Endothelial cell of umbilical vein (primary cell): ENCODE measurements at regions not wholly inside any gene's neighbourhood (a gene's known extent, or its start where the extent isn't known, plus 50 kb on each side); places are given as distances from the start of the nearest gene placed in this dataset.

Experiments
- BruUV-seq: library from RNA; stranded (reverse); fragments of 400-500 nt; replicated peaks from 2 replicates; lab custom pipeline; 2021; lab: Mats Ljungman, UMichigan
- CTCF ChIA-PET: fragments of 300-600, 350-600 bp; sonication (Branson Sonifier 250); formaldehyde crosslinking; loops from one replicate; lab custom pipeline; 2021; ENCODE audit warnings: antibody characterized with exemption, inconsistent platforms; lab: Charles Lee
- POLR2A ChIA-PET: fragments of 300-600, 350-600 bp; sonication (Branson Sonifier 250); formaldehyde crosslinking; loops from one replicate; lab custom pipeline; 2021; ENCODE audit warnings: antibody characterized with exemption, inconsistent platforms; lab: Charles Lee
- DNase-seq: peaks from one replicate; pipeline ENCODE4 v3.0.0-alpha.2; 2011; ENCODE audit warnings: low read depth, low spot score
- FAIRE-seq: peaks from 2 replicates; lab custom pipeline; 2011; peaks lifted over from hg19 to GRCh38; lab: Jason Lieb, UNC
- H2AFZ ChIP-seq: 2 replicates; pipeline ENCODE4 v1.6.0; 2012; ENCODE audit warnings: low read depth, low read length, control low read depth, inconsistent platforms
- H3K27ac ChIP-seq: 2 replicates; pipeline ENCODE4 v1.5.1; 2011; ENCODE audit warnings: low read depth, mild to moderate bottlenecking, control low read depth, low read length, moderate library complexity; ENCODE audit not compliant: insufficient read depth
- H3K27me3 ChIP-seq, 2 experiments: 2 replicates each; pipeline versions ENCODE4 v1.6.0 to v1.6.1; 2011; ENCODE audit warnings: low read length in 2 of 2, mixed read lengths in 1 of 2; ENCODE audit not compliant: control insufficient read depth in 2 of 2, insufficient read depth in 2 of 2
- H3K36me3 ChIP-seq, 2 experiments: 2 replicates in 1 of 2; 3 replicates in 1 of 2; pipeline ENCODE4 v1.5.1; 2011; ENCODE audit warnings: low read length in 2 of 2, mild to moderate bottlenecking in 1 of 2, moderate library complexity in 1 of 2; ENCODE audit not compliant: control insufficient read depth in 2 of 2, insufficient read depth in 2 of 2; ENCODE audit errors: extremely low read depth in 1 of 2
- H3K4me1 ChIP-seq: 3 replicates; pipeline ENCODE4 v1.5.1; 2011; ENCODE audit warnings: mild to moderate bottlenecking, low read length; ENCODE audit not compliant: control insufficient read depth, insufficient read depth; ENCODE audit errors: extremely low read depth
- H3K4me2 ChIP-seq: 2 replicates; pipeline ENCODE4 v1.6.1; 2011; ENCODE audit warnings: low read length, control low read depth, mixed read lengths; ENCODE audit not compliant: insufficient read depth
- H3K4me3 ChIP-seq, 3 experiments: fragments of 200-600 bp in 1 of 3; sonication (generic), shearing (Covaris generic) in 1 of 3; replicated peaks in 1 of 3; 2 replicates each; pipeline ENCODE4 v1.5.1; 2011 to 2016; ENCODE audit warnings: control low read depth in 3 of 3, low read length in 3 of 3, mild to moderate bottlenecking in 2 of 3, inconsistent platforms in 1 of 3, low read depth in 1 of 3, moderate library complexity in 1 of 3; ENCODE audit not compliant: insufficient read depth in 1 of 3
- H3K79me2 ChIP-seq: 2 replicates; pipeline ENCODE4 v1.6.0; 2012; ENCODE audit warnings: low read length, inconsistent platforms; ENCODE audit not compliant: control insufficient read depth, insufficient read depth
- H3K9ac ChIP-seq: replicated peaks from 2 replicates; pipeline ENCODE3; 2011; ENCODE audit warnings: low read length, control low read depth; ENCODE audit not compliant: insufficient read depth; ENCODE audit errors: extremely low read depth
- H3K9me1 ChIP-seq: replicated peaks from 3 replicates; pipeline ENCODE4 v1.6.0; 2011; ENCODE audit warnings: mild to moderate bottlenecking, low read length; ENCODE audit not compliant: control insufficient read depth, insufficient read depth; ENCODE audit errors: extremely low read depth
- H3K9me3 ChIP-seq: replicated peaks from 2 replicates; pipeline ENCODE4 v1.5.1; 2012; ENCODE audit warnings: low read length, inconsistent platforms; ENCODE audit not compliant: control insufficient read depth, insufficient read depth
- H4K20me1 ChIP-seq: replicated peaks from 2 replicates; pipeline ENCODE3; 2011; ENCODE audit warnings: mild to moderate bottlenecking, low read length; ENCODE audit not compliant: control insufficient read depth, insufficient read depth; ENCODE audit errors: extremely low read depth
- CTCF ChIP-seq, 2 donors: IDR thresholded peaks; 1 replicate in 1 of 2; 2 replicates in 1 of 2; pipeline ENCODE4 v1.5.1; 2011; ENCODE audit warnings: low read length in 2 of 2, mild to moderate bottlenecking in 2 of 2, moderate library complexity in 2 of 2, control low read depth in 1 of 2, inconsistent platforms in 1 of 2, low read depth in 1 of 2; ENCODE audit not compliant: insufficient read depth in 1 of 2; ENCODE audit errors: extremely low read depth in 1 of 2
- EZH2 ChIP-seq: IDR thresholded peaks from 2 replicates; pipeline ENCODE4 v1.6.1; 2012; ENCODE audit warnings: borderline replicate concordance, low read depth, mild to moderate bottlenecking, moderate library complexity, low read length, inconsistent platforms; ENCODE audit not compliant: severe bottlenecking
- FOS ChIP-seq: IDR thresholded peaks from 2 replicates; pipeline ENCODE4 v1.6.1; 2011; ENCODE audit warnings: mild to moderate bottlenecking, low read length, moderate library complexity, borderline replicate concordance; ENCODE audit not compliant: insufficient read depth
- GATA2 ChIP-seq: IDR thresholded peaks from 2 replicates; pipeline ENCODE4 v1.7.0; 2011; ENCODE audit warnings: low read depth, mild to moderate bottlenecking, moderate library complexity, mixed read lengths, low read length; ENCODE audit not compliant: insufficient read length, insufficient read depth
- JUN ChIP-seq: IDR thresholded peaks from 2 replicates; pipeline ENCODE4 v1.6.1; 2011; ENCODE audit warnings: borderline replicate concordance, low read depth; ENCODE audit not compliant: insufficient read length, insufficient read depth
- MYC ChIP-seq: IDR thresholded peaks from one replicate; pipeline ENCODE4 v1.6.1; 2011; ENCODE audit warnings: mild to moderate bottlenecking, low read depth, low read length
- POLR2A ChIP-seq: IDR thresholded peaks from 2 replicates; pipeline ENCODE4 v1.6.1; 2012; ENCODE audit warnings: low read depth, mild to moderate bottlenecking, control low read depth, low read length
- POLR2AphosphoS5 ChIP-seq: IDR thresholded peaks from 2 replicates; pipeline ENCODE4 v1.6.1; 2012; ENCODE audit warnings: low read depth, mild to moderate bottlenecking, control low read depth, low read length, moderate library complexity; ENCODE audit not compliant: insufficient read depth
- dilution Hi-C: fragments of 300-500 bp; cut with MboI; formaldehyde crosslinking; loops from one replicate; pipeline ENCODE4 v1.15.0; 2019; ENCODE audit warnings: low sequenced_read_pairs; ENCODE audit not compliant: extremely low pct_ligation_motif_present
- intact Hi-C: fragments of 100-400 bp; cut with micrococcal nuclease; formaldehyde crosslinking; loops from one replicate; pipeline ENCODE4 v1.10.0; 2022
- TF ChIP-seq, protein P1 (sequence below): IDR thresholded peaks from 2 replicates; pipeline ENCODE4 v1.6.1; 2011; ENCODE audit not compliant: insufficient read depth, insufficient read length

DNA sequence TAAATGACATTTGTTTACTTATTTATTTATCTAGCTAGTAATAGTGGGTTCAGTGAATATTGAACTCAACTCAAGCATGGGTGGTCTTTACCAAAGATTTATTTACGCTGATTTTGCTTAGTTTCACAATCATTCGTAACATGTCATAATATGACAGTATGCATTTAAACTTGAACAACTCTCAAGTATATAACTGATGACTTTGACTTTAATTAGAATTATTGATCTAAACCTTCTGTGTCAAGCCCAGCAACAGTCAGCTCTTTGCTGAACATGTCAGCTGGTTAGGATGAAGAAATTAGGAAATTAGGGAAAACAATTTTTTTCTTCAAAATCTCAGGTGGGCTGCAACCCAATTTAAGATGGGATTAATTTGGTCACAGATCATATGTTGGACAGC is 210.5 kb upstream of the G2E3 start:
- dilution Hi-C loops: no loop called here
- FAIRE-seq: no peak
- CTCF ChIA-PET: no interaction called here

More for the DNA sequence above, 210.5 kb upstream of the G2E3 start:
- H3K36me3 ChIP-seq: no peaks in the 10 kb centered on the region
- POLR2A ChIA-PET: no interaction called here
- no peak overlapping the region for H3K27ac ChIP-seq
- H3K79me2 ChIP-seq: no peaks in the 10 kb centered on the region
- DNase-seq: no peak
- H3K4me1 ChIP-seq: no peaks in the 10 kb centered on the region
- BruUV-seq: no TSS peak
- no peak overlapping the region for H3K9ac ChIP-seq
- no peaks in the 10 kb centered on the region for H3K27me3 ChIP-seq
- H3K4me3 ChIP-seq: no peak overlapping the region
- no peaks in the 10 kb centered on the region for H3K9me3 ChIP-seq
- H4K20me1 ChIP-seq: no peaks in the 10 kb centered on the region
- no peaks in the 10 kb centered on the region for H3K9me1 ChIP-seq
- no peak overlapping the region for H2AFZ ChIP-seq
- no peak overlapping the region for H3K4me2 ChIP-seq
- intact Hi-C loops: no loop called here
- TF ChIP-seq FOS (no peak), POLR2AphosphoS5 (no peak), POLR2A (no peak), GATA2 (no peak), MYC (no peak), JUN (no peak), CTCF (IDR thresholded peaks at IDR 0.05; ENCODE audit: extremely low read depth in 1 of 2, insufficient read depth in 1 of 2, low read depth in 1 of 2, low read length in 2 of 2) (no peak), EZH2 (no peak)
- TF ChIP-seq, protein P1, sequence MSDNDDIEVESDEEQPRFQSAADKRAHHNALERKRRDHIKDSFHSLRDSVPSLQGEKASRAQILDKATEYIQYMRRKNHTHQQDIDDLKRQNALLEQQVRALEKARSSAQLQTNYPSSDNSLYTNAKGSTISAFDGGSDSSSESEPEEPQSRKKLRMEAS: no peak
